Vagina (tissue), 2 donors: ENCODE measurements at regions not wholly inside any gene's neighbourhood (a gene's known extent, or its start where the extent isn't known, plus 50 kb on each side); places are given as distances from the start of the nearest gene placed in this dataset.

Experiments
- DNase-seq, 2 donors: peaks; one replicate each; pipeline ENCODE4 v3.0.0-alpha.2; 2017; ENCODE audit errors: extremely low spot score in 2 of 2
- H3K27ac ChIP-seq: fragments of 200-600 bp; sonication (generic); one replicate; pipeline ENCODE4 v1.5.1; 2019
- H3K27me3 ChIP-seq: fragments of 200-600 bp; sonication (generic); one replicate; pipeline ENCODE4 v1.5.1; 2019
- H3K36me3 ChIP-seq, 2 donors: fragments of 200-600 bp; sonication (generic); one replicate each; pipeline ENCODE4 v1.5.1; 2017 to 2019
- H3K4me1 ChIP-seq: fragments of 200-600 bp; sonication (generic); one replicate; pipeline ENCODE4 v1.5.1; 2019
- H3K4me3 ChIP-seq, 2 donors: fragments of 200-600 bp; sonication (generic); 1 replicate in 1 of 2; 2 replicates in 1 of 2; pipeline ENCODE4 v1.5.1; 2016 to 2019
- H3K9me3 ChIP-seq: fragments of 200-600 bp; sonication (generic); one replicate; pipeline ENCODE4 v1.5.1; 2019
- POLR2A ChIP-seq, 2 donors: fragments of 450-650 bp; IDR thresholded peaks; one replicate each; pipeline ENCODE4 v1.6.1; 2017; ENCODE audit warnings: antibody characterized with exemption in 2 of 2, mild to moderate bottlenecking in 2 of 2, moderate library complexity in 2 of 2
- POLR2AphosphoS5 ChIP-seq, 2 donors: sonication (generic); formaldehyde crosslinking; IDR thresholded peaks; one replicate each; pipeline ENCODE4 v1.9.0; 2017; ENCODE audit warnings: antibody characterized with exemption in 2 of 2, mild to moderate bottlenecking in 2 of 2, low read depth in 1 of 2; ENCODE audit not compliant: insufficient read depth in 1 of 2
- intact Hi-C: fragments of 100-400 bp; cut with DNase I; formaldehyde crosslinking; loops from one replicate; pipeline ENCODE4 v1.15.1; 2023
- TF ChIP-seq, protein P1 (sequence below), 3 experiments: fragments of 450-650 bp in 2 of 3; fragments of 200-600 bp in 1 of 3; sonication (generic) in 1 of 3; IDR thresholded peaks; one replicate each; pipeline ENCODE4 v1.5.1; 2017 to 2019; ENCODE audit warnings: antibody characterized with exemption in 3 of 3, mild to moderate bottlenecking in 2 of 3, moderate library complexity in 2 of 3

DNA sequence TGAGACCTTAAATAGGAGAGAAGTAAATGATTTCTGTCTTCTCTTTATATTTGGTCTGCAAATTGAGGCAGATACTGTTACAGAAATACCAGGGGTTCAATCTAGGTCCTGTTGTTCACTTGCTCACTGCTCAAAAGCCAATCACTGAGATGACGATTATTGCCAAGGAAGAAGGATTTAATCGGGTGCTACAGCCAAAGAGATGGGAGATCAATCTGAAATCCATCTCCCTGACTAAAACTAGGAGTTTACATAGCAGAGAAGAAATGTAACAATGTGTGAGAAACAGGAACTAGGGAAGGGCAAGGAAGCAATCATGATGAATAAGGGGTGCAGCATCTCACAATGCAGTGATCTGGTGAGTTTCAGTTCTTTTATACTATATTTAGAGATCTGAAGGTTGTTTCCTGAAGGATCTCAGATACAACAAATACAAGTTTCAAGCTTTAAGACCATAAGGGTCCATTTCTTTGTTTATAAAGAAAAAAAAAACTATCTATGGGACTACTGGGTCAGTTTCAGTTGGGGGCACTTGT is 117.9 kb upstream of the FAM9B start:
- intact Hi-C loops, result no loop called here

DNA sequence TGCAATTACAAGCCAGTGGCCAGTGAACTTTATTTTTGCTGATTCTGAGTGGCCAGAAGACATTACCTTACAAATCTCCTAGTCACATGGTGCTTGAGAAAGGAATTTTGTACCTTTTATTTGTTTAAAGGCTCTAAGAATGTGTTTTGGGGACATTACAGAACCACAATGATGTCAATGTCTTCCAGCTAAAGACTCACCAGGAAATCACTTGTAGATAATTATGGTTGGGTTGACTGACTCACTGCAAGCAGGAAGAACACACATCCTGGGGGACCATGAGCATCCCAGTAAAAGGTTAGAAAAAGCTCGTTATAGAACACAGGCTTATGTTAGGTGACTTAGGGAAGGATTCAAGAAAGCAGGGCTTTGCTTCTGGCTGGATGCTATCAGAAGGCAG is 119.4 kb upstream of the FAM9B start:
- no peak for TF ChIP-seq POLR2A (IDR thresholded peaks at IDR 0.05)
- no peak for TF ChIP-seq POLR2AphosphoS5 (IDR thresholded peaks at IDR 0.05; ENCODE audit: insufficient read depth in 1 of 2, low read depth in 1 of 2)
- TF ChIP-seq, protein P1, sequence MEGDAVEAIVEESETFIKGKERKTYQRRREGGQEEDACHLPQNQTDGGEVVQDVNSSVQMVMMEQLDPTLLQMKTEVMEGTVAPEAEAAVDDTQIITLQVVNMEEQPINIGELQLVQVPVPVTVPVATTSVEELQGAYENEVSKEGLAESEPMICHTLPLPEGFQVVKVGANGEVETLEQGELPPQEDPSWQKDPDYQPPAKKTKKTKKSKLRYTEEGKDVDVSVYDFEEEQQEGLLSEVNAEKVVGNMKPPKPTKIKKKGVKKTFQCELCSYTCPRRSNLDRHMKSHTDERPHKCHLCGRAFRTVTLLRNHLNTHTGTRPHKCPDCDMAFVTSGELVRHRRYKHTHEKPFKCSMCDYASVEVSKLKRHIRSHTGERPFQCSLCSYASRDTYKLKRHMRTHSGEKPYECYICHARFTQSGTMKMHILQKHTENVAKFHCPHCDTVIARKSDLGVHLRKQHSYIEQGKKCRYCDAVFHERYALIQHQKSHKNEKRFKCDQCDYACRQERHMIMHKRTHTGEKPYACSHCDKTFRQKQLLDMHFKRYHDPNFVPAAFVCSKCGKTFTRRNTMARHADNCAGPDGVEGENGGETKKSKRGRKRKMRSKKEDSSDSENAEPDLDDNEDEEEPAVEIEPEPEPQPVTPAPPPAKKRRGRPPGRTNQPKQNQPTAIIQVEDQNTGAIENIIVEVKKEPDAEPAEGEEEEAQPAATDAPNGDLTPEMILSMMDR (IDR thresholded peaks at IDR 0.05), result no peak
- no peaks in the 10 kb centered on the region for H3K4me1 ChIP-seq
- H3K36me3 ChIP-seq, result no peaks in the 10 kb centered on the region
- no peaks in the 10 kb centered on the region for H3K9me3 ChIP-seq
- H3K4me3 ChIP-seq, result no peak overlapping the region
- H3K27ac ChIP-seq, result no peak overlapping the region
- no peaks in the 10 kb centered on the region for H3K27me3 ChIP-seq
- intact Hi-C loops, result no loop called here
- no peak for DNase-seq

More for the DNA sequence above, 117.9 kb upstream of the FAM9B start:
- Histone ChIP-seq H3K27me3 (no peaks in the 10 kb centered on the region), H3K9me3 (no peaks in the 10 kb centered on the region), H3K36me3 (no peaks in the 10 kb centered on the region), H3K4me1 (no peaks in the 10 kb centered on the region), H3K27ac (no peak overlapping the region), H3K4me3 (no peak overlapping the region)
- no peak for DNase-seq
- no peak for TF ChIP-seq POLR2AphosphoS5 (IDR thresholded peaks at IDR 0.05; ENCODE audit: insufficient read depth in 1 of 2, low read depth in 1 of 2)
- TF ChIP-seq, protein P1 (IDR thresholded peaks at IDR 0.05), result no peak
- no peak for TF ChIP-seq POLR2A (IDR thresholded peaks at IDR 0.05)

DNA sequence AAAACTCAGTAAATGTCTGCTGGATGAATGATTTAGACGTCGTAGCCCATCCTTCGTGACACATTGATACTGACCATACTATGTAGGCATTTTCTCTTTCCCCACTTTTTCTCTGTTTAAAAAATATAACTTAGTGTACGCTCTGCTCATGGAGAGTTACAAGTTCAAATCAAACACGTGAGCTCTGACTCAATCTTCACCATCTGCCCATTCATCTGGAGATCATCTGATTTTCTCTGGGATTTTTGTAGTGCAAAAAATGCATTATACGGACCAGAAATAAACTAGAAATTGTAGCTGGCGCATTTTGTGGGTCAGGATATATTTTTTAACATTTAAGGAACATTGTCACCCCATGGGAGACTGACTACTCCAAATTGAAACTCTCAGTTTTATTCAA is 124.7 kb upstream of the FAM9B start:
- no peaks in the 10 kb centered on the region for H3K9me3 ChIP-seq
- TF ChIP-seq, protein P1 (IDR thresholded peaks at IDR 0.05), result no peak
- TF ChIP-seq POLR2AphosphoS5 (IDR thresholded peaks at IDR 0.05; ENCODE audit: insufficient read depth in 1 of 2, low read depth in 1 of 2) (no peak), POLR2A (IDR thresholded peaks at IDR 0.05) (no peak)
- no peaks in the 10 kb centered on the region for H3K4me1 ChIP-seq
- intact Hi-C loops, result no loop called here
- DNase-seq, result no peak
- no peak overlapping the region for H3K4me3 ChIP-seq
- no peaks in the 10 kb centered on the region for H3K36me3 ChIP-seq
- H3K27me3 ChIP-seq, result no peaks in the 10 kb centered on the region
- no peak overlapping the region for H3K27ac ChIP-seq

DNA sequence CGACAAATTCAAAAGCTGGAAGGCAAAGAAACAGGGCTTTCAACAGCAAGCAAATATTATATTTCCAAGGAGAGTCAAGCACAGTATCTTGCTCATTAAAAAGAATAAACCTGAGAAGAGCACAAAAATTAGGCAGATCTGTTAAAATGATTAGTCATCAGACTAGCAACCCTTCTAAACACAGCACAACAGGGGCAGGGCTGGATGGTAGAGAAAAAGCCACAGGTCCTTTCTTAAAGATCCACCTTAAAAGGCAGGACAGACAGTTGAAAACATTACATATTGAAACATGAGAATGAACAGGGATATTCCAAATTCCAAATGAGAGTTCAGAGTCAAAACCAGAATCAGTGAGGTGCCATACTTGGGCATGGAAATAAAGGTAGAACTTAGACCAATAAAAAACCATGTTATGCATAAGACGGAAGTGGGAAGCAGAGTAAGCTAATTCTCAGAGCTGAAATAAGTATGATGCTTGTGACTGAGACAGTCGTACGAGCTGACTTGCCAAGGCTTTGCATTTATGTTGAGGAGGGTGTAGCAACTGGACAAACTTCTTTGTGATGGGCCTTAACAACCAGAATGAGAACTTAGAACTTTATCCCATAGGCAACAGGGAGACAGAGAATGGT is 126.9 kb upstream of the FAM9B start:
- intact Hi-C loops, result no loop called here
- no peaks in the 10 kb centered on the region for H3K9me3 ChIP-seq
- no peak for TF ChIP-seq POLR2AphosphoS5 (IDR thresholded peaks at IDR 0.05; ENCODE audit: insufficient read depth in 1 of 2, low read depth in 1 of 2)
- TF ChIP-seq, protein P1 (IDR thresholded peaks at IDR 0.05), result no peak
- no peak for TF ChIP-seq POLR2A (IDR thresholded peaks at IDR 0.05)

DNA sequence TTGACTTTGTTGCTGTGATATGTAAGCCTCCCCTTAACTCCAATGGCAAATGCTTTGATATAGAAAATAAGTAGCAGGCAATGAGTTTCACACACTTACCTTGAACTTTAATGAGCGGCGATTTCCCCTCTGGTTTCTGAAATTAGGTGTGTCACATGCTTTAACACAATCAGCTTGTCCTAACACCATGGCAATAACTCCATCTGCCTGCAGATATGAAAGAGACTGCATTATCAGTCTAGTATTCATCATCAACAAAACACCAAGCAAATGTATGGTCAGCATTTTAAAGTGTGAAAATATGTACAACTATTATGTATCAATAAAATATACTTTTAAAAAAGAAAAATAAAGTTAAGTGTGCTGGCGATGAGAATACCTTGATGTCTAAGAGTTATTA is 128.8 kb upstream of the FAM9B start:
- Histone ChIP-seq H3K9me3 (no peaks in the 10 kb centered on the region), H3K36me3 (no peaks in the 10 kb centered on the region), H3K4me1 (no peaks in the 10 kb centered on the region), H3K27me3 (no peaks in the 10 kb centered on the region), H3K4me3 (no peak overlapping the region), H3K27ac (no peak overlapping the region)
- DNase-seq, result no peak
- intact Hi-C loops, result no loop called here
- TF ChIP-seq POLR2AphosphoS5 (IDR thresholded peaks at IDR 0.05; ENCODE audit: insufficient read depth in 1 of 2, low read depth in 1 of 2), result no peak
- TF ChIP-seq, protein P1 (IDR thresholded peaks at IDR 0.05), result no peak
- no peak for TF ChIP-seq POLR2A (IDR thresholded peaks at IDR 0.05)

More for the DNA sequence above, 126.9 kb upstream of the FAM9B start:
- no peak overlapping the region for H3K4me3 ChIP-seq
- H3K27ac ChIP-seq, result no peak overlapping the region
- no peaks in the 10 kb centered on the region for H3K4me1 ChIP-seq
- no peaks in the 10 kb centered on the region for H3K27me3 ChIP-seq
- H3K36me3 ChIP-seq, result no peaks in the 10 kb centered on the region
- no peak for DNase-seq
